KMS-11 (cell line): ENCODE measurements at regions not wholly inside any gene's neighbourhood (a gene's known extent, or its start where the extent isn't known, plus 50 kb on each side); places are given as distances from the start of the nearest gene placed in this dataset.

Source experiments
- H2AFZ ChIP-seq: fragments of 200-600 bp; sonication (generic); 2 replicates; pipeline ENCODE4 v1.6.1; 2016; ENCODE audit warnings: antibody characterized with exemption, mixed run types, low read depth
- H3K27ac ChIP-seq: fragments of 200-600 bp; sonication (generic); 2 replicates; pipeline ENCODE4 v1.6.1; 2016; ENCODE audit warnings: mild to moderate bottlenecking, mixed run types
- H3K27me3 ChIP-seq: fragments of 200-600 bp; sonication (generic); 2 replicates; pipeline ENCODE4 v1.6.1; 2017; ENCODE audit warnings: mild to moderate bottlenecking, low read depth, mixed run types, moderate library complexity; ENCODE audit not compliant: insufficient read depth
- H3K36me3 ChIP-seq: fragments of 200-600 bp; sonication (generic); 2 replicates; pipeline ENCODE4 v1.6.1; 2017; ENCODE audit warnings: mild to moderate bottlenecking, mixed run types; ENCODE audit not compliant: insufficient read depth
- H3K4me1 ChIP-seq: fragments of 200-600 bp; sonication (generic); 2 replicates; pipeline ENCODE4 v1.6.1; 2016; ENCODE audit warnings: mild to moderate bottlenecking, low read depth, mixed run types; ENCODE audit not compliant: poor library complexity, severe bottlenecking
- H3K4me2 ChIP-seq: fragments of 200-600 bp; sonication (generic); 2 replicates; pipeline ENCODE4 v1.7.0; 2016; ENCODE audit warnings: mild to moderate bottlenecking, mixed run types
- H3K4me3 ChIP-seq: fragments of 200-600 bp; sonication (generic); IDR thresholded peaks from 2 replicates; pipeline ENCODE4 v1.6.1; 2017; ENCODE audit warnings: low read depth, low read length, mixed read lengths; ENCODE audit not compliant: insufficient read depth
- H3K79me2 ChIP-seq: fragments of 200-600 bp; sonication (generic); 2 replicates; pipeline ENCODE4 v1.6.1; 2016; ENCODE audit warnings: low read depth, mixed run types; ENCODE audit not compliant: insufficient read depth
- H3K9ac ChIP-seq: fragments of 200-600 bp; sonication (generic); 2 replicates; pipeline ENCODE4 v1.6.1; 2016; ENCODE audit warnings: mild to moderate bottlenecking, mixed run types
- H4K20me1 ChIP-seq: fragments of 200-600 bp; sonication (generic); 2 replicates; pipeline ENCODE4 v1.6.1; 2016; ENCODE audit warnings: mild to moderate bottlenecking, mixed run types; ENCODE audit not compliant: insufficient read depth
- TF ChIP-seq, protein P1 (sequence below): fragments of 200-600 bp; sonication (generic); conservative IDR thresholded peaks from 2 replicates; pipeline ENCODE4 v1.6.1; 2017; ENCODE audit warnings: low read depth, mild to moderate bottlenecking, antibody characterized with exemption, low read length, moderate library complexity, mixed read lengths

GRCh38 chr2:219848882-219849281 is 221.5 kb downstream of the SLC4A3 start:
- H4K20me1 ChIP-seq, result no peaks in the 10 kb centered on the region
- no peaks in the 10 kb centered on the region for H3K79me2 ChIP-seq
- H2AFZ ChIP-seq, result no peak overlapping the region

DNA sequence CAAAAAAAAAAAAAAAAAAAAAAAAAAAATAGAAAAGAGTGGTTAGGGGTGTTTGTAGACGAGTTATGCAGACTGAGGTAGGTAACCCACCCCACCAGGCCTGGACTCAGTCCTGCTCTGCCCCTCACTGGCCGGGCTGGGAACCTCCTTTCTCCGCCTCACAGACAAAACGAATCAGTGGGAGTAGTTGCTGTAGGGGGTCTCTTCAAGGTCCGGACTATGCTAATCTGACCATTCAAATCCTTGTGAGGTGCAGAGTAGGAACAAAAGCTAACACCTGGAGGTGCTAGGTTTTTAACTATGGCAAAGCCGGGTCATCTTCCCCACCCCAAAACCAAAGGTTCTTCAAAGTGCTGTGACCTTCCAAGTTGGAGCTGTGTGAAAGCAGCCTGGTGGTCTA is 223.7 kb downstream of the SLC4A3 start:
- no peaks in the 10 kb centered on the region for H3K27me3 ChIP-seq
- no peak overlapping the region for H3K4me3 ChIP-seq
- no peaks in the 10 kb centered on the region for H3K4me1 ChIP-seq
- H3K27ac ChIP-seq, result no peak overlapping the region
- no peak overlapping the region for H2AFZ ChIP-seq
- no peaks in the 10 kb centered on the region for H4K20me1 ChIP-seq
- H3K9ac ChIP-seq, result no peak overlapping the region
- TF ChIP-seq, protein P1, sequence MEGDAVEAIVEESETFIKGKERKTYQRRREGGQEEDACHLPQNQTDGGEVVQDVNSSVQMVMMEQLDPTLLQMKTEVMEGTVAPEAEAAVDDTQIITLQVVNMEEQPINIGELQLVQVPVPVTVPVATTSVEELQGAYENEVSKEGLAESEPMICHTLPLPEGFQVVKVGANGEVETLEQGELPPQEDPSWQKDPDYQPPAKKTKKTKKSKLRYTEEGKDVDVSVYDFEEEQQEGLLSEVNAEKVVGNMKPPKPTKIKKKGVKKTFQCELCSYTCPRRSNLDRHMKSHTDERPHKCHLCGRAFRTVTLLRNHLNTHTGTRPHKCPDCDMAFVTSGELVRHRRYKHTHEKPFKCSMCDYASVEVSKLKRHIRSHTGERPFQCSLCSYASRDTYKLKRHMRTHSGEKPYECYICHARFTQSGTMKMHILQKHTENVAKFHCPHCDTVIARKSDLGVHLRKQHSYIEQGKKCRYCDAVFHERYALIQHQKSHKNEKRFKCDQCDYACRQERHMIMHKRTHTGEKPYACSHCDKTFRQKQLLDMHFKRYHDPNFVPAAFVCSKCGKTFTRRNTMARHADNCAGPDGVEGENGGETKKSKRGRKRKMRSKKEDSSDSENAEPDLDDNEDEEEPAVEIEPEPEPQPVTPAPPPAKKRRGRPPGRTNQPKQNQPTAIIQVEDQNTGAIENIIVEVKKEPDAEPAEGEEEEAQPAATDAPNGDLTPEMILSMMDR, result no peak
- H3K36me3 ChIP-seq, result no peaks in the 10 kb centered on the region
- no peak overlapping the region for H3K4me2 ChIP-seq
- no peaks in the 10 kb centered on the region for H3K79me2 ChIP-seq

More at GRCh38 chr2:219848882-219849281, 221.5 kb downstream of the SLC4A3 start:
- no peaks in the 10 kb centered on the region for H3K27me3 ChIP-seq
- no peaks in the 10 kb centered on the region for H3K36me3 ChIP-seq
- H3K4me2 ChIP-seq, result no peak overlapping the region
- H3K4me3 ChIP-seq, result no peak overlapping the region
- TF ChIP-seq, protein P1, result no peak
- H3K4me1 ChIP-seq, result no peaks in the 10 kb centered on the region
- H3K27ac ChIP-seq, result no peak overlapping the region
- no peak overlapping the region for H3K9ac ChIP-seq

GRCh38 chr2:219851801-219852481 is 224.5 kb downstream of the SLC4A3 start:
- TF ChIP-seq, protein P1, result no peak
- H3K36me3 ChIP-seq, result no peaks in the 10 kb centered on the region
- no peak overlapping the region for H2AFZ ChIP-seq
- no peaks in the 10 kb centered on the region for H3K27me3 ChIP-seq
- no peak overlapping the region for H3K4me2 ChIP-seq
- no peak overlapping the region for H3K9ac ChIP-seq
- no peaks in the 10 kb centered on the region for H4K20me1 ChIP-seq
- H3K4me1 ChIP-seq, result no peaks in the 10 kb centered on the region
- no peak overlapping the region for H3K4me3 ChIP-seq
- no peaks in the 10 kb centered on the region for H3K79me2 ChIP-seq
- H3K27ac ChIP-seq, result no peak overlapping the region

- Histone ChIP-seq H3K79me2 (no peaks in the 10 kb centered on the region), H3K36me3 (no peaks in the 10 kb centered on the region), H4K20me1 (no peaks in the 10 kb centered on the region), H3K4me1 (no peaks in the 10 kb centered on the region), H3K4me2 (no peak overlapping the region), H3K27ac (no peak overlapping the region), H2AFZ (no peak overlapping the region), H3K4me3 (no peak overlapping the region), H3K27me3 (no peaks in the 10 kb centered on the region), H3K9ac (no peak overlapping the region)
- TF ChIP-seq, protein P1, result no peak
Observed at GRCh38 chr2:219852626-219853025, 225.2 kb downstream of the SLC4A3 start.
